ENCODE measurements at regions not wholly inside any gene's neighbourhood (a gene's known extent, or its start where the extent isn't known, plus 50 kb on each side); places are given as distances from the start of the nearest gene placed in this dataset.
"Not testable (repeated sequence)": the region's sequence is repeated elsewhere in the genome, so short reads cannot be mapped to it uniquely, and the experiment has no call there.

DNA sequence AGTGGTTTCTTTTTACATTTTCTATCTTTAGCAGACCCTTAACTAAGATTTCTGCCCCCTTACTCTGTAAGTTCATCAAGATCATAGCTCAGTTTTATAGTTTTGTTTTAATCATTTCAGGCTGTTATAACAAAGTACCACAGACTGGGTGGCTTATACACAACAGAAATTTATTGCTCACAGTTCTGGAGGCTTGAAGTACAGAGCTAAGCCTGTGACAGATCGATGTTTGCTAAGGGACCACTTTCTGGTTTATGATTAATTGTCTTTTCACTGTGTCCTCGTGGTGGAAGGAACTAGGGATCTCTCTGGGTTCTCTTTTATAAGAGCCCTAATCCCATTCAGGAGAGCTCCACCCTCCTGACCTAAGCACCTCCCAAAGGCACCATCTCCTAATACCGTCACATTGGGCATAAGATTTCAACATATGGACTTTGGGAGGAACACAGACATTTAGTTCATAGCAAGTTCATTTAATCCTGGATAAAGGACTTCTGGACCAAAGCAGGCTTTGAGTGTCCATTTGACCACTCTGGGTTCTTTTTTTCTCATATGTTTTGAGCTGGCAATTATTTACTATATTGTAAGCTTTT is 137.0 kb upstream of the IL15 start:
- no peak for DNase-seq (ENCODE audit: low spot score)
- intact Hi-C loops (cut with DNase I): no loop called here

GRCh38 chr4:141501395-141501794 is 135.0 kb upstream of the IL15 start:
- DNase-seq (ENCODE audit: low spot score): no peak
- intact Hi-C loops (cut with DNase I): no loop called here

DNA sequence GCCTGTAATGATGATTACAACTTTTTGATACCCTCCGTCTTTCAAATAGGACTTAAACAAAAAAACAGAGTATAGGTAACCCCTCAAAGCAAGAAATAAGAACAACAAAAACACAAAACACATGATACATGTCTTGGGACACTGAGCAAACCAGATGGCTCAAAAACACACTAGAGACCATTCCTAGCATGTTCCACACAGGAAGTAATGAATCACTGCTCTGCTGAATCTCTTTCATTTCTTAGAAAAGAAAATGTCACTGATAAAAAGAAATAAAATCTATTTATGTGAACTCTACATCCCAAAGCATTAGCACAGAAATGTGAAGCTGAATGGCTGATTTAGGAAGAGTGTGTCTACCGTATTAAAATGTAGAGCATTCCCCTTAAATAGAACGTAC is 134.5 kb upstream of the IL15 start:
- no peak for DNase-seq (ENCODE audit: low spot score)
- intact Hi-C loops (cut with DNase I): no loop called here

GRCh38 chr4:141502755-141503154 is 133.6 kb upstream of the IL15 start:
- intact Hi-C loops (cut with DNase I): no loop called here
- no peak for DNase-seq (ENCODE audit: low spot score)

DNA sequence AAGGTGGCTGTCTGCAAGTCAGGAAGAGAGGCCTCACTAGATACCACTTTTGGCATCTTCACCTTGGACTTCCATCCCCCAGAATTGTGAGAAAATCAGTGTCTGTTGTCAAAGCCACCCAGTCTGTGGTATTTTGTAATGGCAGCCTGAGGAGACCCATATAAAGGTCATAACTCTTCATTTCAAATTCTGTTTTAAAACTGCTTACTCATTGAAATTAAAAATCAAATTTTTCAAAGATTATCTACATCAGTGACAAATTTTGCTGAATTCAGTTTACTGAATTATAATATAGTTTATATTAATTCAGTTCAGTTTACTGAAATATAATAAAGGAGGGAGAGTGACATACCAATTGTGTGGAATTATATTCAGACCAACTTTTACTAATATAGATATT is 133.1 kb upstream of the IL15 start:
- intact Hi-C loops (cut with DNase I): no loop called here
- DNase-seq (ENCODE audit: low spot score): no peak

GRCh38 chr4:141511055-141511454 is 125.3 kb upstream of the IL15 start:
- DNase-seq (ENCODE audit: low spot score): no peak
- intact Hi-C loops (cut with DNase I): no loop called here

DNA sequence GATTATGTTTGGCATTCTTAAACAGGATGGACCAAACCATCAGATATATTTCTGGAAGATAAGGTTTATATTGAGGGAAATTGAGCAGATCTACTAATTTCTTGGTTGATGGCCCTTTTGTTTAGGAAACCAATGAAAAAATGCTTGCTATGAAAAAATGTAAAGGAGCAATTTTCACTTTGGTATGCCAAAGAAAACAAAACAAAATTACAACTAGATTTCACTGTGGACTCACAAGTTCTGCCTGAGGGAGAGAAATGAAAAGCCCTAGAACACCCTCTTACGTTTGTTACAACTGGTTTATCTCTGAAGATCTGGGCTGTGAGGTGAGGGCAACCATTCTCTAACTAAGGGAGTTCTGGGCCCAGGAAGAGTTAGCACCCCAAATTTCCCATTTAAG is 122.5 kb upstream of the IL15 start:
- DNase-seq (ENCODE audit: low spot score): no peak
- intact Hi-C loops (cut with DNase I): no loop called here

DNA sequence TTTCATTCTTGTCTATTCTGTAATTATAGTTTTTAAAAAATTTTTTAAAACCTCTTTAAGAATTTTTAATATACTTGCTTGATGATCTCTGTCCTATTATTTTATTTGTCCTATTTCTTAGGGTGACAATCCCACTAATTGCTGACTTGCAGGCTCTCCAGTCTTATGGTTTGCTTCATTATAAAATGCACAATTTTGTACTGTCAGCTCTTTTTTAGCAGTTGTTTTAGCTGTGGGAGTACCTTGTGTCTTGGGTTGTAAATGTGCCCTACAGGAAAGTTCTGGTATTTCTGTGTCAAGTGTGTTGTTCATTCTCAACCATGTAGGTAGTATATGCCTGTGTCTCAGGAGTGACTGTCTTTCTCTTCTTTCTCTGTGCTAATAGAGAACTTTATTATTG is 118.2 kb upstream of the IL15 start:
- DNase-seq (ENCODE audit: low spot score): no peak
- intact Hi-C loops (cut with DNase I): no loop called here

DNA sequence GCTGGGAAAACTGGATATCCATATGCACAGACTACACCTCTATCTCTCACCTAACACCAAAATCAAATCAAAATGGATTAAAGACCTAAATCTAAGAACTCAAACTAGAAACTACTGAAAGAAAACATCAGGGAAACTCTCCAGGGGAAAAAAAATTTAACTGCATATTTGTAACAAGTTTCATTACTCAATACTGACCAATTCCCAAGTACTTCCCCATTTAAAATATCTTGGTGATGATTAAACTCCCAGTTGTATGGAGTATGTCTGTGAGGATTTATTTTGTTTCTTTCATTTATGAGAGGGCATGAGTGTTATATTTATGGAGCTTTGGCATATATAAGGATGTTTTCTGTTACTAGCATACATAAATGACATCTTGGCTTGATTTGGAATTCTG is 112.3 kb upstream of the IL15 start:
- intact Hi-C loops (cut with DNase I): no loop called here
- DNase-seq (ENCODE audit: low spot score): no peak

DNA sequence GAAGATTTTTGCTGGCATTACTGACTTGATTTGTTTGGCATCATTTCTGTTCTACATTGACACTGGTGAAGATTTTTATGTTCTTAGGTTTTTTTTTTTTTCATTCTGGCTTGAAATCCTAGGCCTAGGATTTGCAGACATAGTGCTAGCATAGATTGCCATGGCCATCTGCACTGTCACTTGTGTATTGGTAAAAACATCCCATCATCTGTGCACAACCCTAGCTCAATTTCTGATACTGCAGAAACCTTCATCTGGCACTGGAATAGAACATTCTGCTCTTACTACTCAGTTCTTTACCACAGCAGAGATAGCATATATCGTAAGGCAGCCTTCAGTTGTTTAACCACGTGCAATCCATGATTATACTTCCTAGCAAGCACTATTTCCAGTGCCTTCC is 111.5 kb upstream of the IL15 start:
- intact Hi-C loops (cut with DNase I): no loop called here
- DNase-seq (ENCODE audit: low spot score): no peak

DNA sequence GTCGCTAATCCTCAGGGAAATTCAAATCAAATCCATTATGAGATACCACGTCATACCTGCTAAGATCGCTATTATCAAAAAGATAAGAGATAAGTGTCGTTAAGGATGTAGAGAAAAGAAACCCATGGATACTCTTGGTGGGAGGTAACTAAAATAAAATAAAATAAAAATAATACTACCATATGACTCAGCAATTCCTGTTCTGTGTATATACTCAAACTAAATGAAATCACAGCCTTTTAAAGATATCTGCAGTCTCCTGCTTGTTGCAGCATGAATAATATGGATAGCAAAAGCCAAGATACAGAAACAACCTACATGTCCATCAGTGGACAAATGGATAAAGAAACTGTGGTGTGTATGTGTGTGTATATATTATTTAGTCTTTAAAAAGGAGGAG is 105.8 kb upstream of the IL15 start:
- intact Hi-C loops (cut with DNase I): no loop called here
- DNase-seq (ENCODE audit: low spot score): no peak

- DNase-seq (ENCODE audit: low spot score): no peak
- intact Hi-C loops (cut with DNase I): no loop called here
Observed at GRCh38 chr4:141534985-141535384, 101.4 kb upstream of the IL15 start.

- no peak for DNase-seq (ENCODE audit: low spot score)
- intact Hi-C loops (cut with DNase I): no loop called here
Observed at GRCh38 chr4:141538001-141538400, 98.4 kb upstream of the IL15 start.

DNA sequence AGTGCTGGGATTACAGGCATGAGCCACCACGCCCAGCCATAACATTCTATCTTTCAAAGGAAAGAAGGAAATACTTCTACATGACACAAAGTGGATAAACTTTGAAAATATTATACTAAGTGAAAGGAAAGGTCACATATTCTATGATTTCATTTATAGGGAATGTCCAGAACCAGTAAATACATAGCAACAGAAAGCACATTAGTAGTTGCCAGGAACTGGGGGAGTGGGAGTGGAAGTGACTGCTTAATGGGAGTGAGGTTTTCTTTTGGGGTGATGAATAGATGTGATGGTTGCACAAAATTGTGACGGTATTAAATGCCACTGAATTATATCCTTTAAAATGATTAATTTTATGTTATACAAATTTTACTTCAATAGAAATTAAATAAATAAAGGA is 95.7 kb upstream of the IL15 start:
- DNase-seq (ENCODE audit: low spot score): no peak
- intact Hi-C loops (cut with DNase I): no loop called here

DNA sequence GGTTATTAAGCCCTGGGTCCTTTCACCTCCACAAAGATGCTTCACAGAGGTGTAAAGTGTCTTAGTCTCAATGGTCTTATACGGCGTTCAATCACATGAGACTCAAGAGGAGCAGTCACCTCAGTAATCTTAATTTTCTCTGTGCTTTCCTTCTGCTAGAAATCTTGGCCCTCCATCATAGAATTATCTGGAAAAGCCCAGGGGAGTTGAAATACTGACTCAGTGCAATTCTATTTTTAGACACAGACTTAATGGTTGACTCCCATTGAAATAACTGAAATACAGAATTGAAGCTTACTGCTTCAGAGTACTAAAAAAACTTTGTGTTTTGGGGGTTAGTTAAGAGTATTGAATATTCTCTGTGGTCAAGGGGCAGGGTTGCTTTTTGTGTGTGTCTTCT is 94.5 kb upstream of the IL15 start:
- intact Hi-C loops (cut with DNase I): no loop called here
- no peak for DNase-seq (ENCODE audit: low spot score)

DNA sequence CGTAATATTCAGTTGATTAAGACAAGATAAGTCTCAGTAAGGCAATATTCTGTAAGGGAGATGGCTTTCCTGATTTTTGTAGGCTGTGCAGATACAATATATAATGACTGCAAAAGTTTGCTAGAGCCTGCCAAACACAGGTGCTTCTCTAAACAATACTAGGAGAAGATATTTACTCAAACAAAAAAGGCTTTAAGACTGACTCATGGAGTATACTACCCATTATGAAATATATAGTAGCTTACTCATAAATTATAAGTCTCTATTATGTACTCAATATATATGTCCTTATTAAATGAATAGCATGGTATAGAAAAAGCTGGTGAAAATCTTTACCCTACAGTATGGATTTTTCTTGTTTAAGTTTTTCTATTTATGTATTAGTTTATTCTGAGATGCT is 93.2 kb upstream of the IL15 start:
- intact Hi-C loops (cut with DNase I): no loop called here

GRCh38 chr4:141543706-141544105 is 92.7 kb upstream of the IL15 start:
- no peak for DNase-seq (ENCODE audit: low spot score)
- intact Hi-C loops (cut with DNase I): no loop called here

More for the DNA sequence above, 93.2 kb upstream of the IL15 start:
- DNase-seq (ENCODE audit: low spot score): no peak

- DNase-seq (ENCODE audit: low spot score): no peak
- intact Hi-C loops (cut with DNase I): no loop called here
Observed at GRCh38 chr4:141548791-141549190, 87.6 kb upstream of the IL15 start.

- intact Hi-C loops (cut with DNase I): no loop called here
- no peak for DNase-seq (ENCODE audit: low spot score)
Observed at GRCh38 chr4:141560056-141560455, 76.3 kb upstream of the IL15 start.

DNA sequence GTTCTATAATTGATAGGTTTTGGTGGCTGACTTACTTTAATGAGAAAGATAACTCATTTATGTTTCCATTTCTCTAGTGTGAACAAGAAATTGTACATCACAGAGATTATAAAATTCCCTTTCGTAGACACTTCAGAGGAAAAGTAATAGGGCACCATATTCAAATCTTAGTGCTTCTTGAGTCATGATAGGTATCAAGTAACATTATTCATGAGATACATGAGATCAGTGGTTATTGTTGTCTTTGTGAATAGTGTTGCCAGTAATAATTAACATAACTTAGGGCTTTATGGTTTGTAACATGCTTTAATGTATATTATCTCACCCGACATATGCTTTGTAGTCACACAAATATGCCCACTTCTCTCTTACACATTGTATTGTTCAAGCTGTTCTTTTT is 73.7 kb upstream of the IL15 start:
- intact Hi-C loops (cut with DNase I): loop anchor here in 1 of 2 donors (1.0 kb wide), 1 partner anchor 14 kb away; no protein-coding TSS in a partner anchor
- no peak for DNase-seq (ENCODE audit: low spot score)

GRCh38 chr4:141563723-141564122 is 72.7 kb upstream of the IL15 start:
- DNase-seq (ENCODE audit: low spot score): no peak
- intact Hi-C loops (cut with DNase I): loop anchor here in 1 of 2 donors (1.0 kb wide), 1 partner anchor 13 kb away; no protein-coding TSS in a partner anchor

DNA sequence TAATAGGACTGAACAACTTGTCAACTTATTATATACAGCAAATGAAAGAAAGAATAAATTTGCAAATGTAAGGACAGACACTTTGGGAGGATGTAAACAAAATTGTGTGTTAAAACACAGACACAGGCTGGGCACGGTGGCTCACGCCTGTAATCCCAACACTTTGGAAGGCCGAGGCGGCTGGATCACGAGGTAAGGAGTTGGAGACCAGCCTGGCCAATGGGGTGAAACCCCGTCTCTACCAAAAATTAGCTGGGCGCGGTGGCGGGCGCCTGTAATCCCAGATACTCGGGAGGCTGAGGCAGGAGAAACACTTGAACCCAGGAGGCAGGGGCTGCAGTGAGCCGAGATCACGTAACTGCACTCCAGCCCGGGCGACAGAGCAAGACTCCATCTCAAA is 71.4 kb upstream of the IL15 start:
- intact Hi-C loops (cut with DNase I): not testable (repeated sequence)

More for the DNA sequence above, 71.4 kb upstream of the IL15 start:
- not testable (repeated sequence) for DNase-seq (ENCODE audit: low spot score)

All from posterior vena cava (tissue), 2 donors.